Superior temporal gyrus (tissue), 1 donor: ENCODE measurements at regions not wholly inside any gene's neighbourhood (a gene's known extent, or its start where the extent isn't known, plus 50 kb on each side); places are given as distances from the start of the nearest gene placed in this dataset.

ENCODE experiments used
- DNase-seq: peaks from one replicate; pipeline ENCODE4 v3.0.0-alpha.2; 2016; ENCODE audit errors: extremely low spot score

DNA sequence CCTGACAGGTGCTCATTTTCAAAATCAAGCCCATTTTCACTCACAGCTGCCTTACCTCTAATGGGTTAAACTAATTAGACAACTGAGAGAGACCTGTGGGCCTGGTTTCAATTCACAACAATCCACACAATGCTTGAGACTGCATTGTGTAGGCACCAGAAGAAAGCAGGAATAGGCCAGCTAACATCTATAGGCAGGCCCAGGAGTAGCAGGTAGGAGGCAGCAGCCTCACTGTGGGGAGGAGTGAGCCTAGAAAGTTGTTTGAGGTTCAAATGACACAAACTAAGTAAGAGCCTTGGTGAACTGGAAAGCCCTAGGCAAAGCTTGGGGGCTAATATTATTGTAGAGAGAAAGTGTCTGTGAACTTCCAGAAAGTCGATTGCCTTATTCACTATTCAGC is 289.5 kb upstream of the CCDC196 start:
- no peak for DNase-seq

DNA sequence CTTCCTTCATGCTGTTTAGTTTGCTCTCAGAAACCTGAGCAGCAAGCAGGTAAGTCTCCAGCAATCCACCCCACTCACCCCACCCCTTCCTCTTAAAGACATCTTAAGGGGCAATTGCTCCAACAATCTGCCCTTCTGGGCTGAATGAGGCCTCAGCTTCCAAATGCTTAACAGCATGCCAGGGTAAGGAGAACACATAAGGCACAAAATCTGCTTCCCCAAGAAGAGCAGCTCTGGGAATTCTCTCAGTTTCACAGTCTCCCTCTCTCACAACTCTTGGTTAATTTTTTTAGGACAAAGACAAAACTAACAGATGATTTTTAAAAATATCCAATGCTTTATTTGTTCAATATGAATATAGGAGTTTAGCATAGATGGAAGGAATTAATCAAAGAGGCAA is 288.9 kb upstream of the CCDC196 start:
- no peak for DNase-seq

GRCh38 chr14:66206554-66206953 is 279.6 kb upstream of the CCDC196 start:
- DNase-seq, result no peak

- no peak for DNase-seq
Observed at GRCh38 chr14:66216763-66217162, 269.4 kb upstream of the CCDC196 start.

- no peak for DNase-seq
Observed at GRCh38 chr14:66219886-66220285, 266.3 kb upstream of the CCDC196 start.

DNA sequence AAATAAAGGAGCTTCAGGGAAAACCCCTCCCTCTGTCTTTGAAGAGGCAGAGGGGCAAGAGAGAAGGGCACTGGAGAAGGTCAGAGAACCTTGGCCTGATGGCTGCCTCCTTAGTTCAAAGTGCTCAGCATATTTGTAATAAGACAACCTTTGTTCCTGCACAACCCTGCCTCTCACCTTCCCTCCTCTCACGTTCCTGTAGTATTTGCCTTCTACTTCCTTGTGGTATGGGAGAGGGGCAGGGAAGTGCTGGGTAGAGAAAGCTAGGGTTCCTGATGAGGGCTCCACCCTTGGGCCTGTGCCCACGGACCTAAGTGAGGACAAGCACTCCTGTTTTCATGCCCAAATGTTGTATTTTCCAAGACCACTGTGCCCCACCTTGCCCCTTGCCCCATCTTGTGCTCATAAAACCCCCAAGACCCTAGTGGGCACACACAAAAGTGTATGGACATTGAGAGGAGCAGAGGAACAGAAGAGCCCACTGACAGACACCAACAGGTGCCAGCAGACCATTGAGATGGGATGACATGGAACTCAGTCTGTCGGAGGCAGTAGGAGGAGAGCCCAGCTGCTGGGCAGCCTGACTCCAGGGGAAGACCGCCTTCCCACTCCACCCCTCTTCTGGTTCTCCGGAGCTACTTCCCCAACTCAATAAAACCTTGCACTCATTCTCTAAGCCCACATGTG is 261.5 kb upstream of the CCDC196 start:
- DNase-seq, result no peak

- no peak for DNase-seq
Observed at GRCh38 chr14:66225337-66225736, 260.8 kb upstream of the CCDC196 start.

GRCh38 chr14:66228267-66228970 is 257.8 kb upstream of the CCDC196 start:
- no peak for DNase-seq

DNA sequence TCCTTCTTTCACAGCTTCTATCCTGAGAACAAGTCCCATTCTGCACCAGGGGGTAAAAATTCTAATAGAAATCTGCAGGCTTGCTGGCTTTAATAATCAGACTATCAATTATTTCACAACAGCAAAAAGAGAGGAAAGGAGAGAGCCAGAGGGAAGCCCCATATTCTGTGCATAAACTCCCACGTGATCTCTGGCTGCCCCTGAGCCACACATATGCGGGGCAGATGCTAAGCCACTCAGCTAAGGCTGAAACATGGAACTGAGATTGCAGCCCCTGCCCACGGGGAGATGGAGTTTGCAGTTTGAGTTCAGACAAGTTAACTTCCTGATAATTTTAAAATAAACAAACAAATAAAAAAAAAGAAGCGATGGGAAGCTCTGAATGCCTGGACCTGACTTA is 254.4 kb upstream of the CCDC196 start:
- DNase-seq, result no peak

GRCh38 chr14:66233591-66233990 is 252.6 kb upstream of the CCDC196 start:
- DNase-seq, result no peak

GRCh38 chr14:66234411-66234810 is 251.8 kb upstream of the CCDC196 start:
- no peak for DNase-seq

GRCh38 chr14:66237741-66238140 is 248.4 kb upstream of the CCDC196 start:
- DNase-seq, result no peak

DNA sequence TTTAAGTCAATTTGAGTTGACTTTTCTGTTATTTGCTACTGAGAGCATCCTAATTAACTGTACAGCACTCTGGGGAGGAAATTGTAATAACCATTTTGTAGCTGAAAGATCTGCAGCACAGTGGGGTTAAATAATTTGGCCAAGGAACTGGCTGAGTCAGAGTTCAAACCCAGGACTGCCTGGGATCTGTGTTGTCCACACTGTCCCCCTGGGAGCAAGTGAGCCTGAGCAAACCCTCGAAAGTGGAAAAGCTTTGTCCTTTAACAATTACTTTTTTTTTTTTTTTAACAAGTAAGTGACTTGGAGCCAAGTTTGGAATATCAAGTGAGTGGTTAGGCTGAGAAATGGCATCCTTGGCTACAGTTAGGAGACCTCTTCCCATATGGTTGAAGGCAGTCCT is 247.2 kb upstream of the CCDC196 start:
- no peak for DNase-seq

DNA sequence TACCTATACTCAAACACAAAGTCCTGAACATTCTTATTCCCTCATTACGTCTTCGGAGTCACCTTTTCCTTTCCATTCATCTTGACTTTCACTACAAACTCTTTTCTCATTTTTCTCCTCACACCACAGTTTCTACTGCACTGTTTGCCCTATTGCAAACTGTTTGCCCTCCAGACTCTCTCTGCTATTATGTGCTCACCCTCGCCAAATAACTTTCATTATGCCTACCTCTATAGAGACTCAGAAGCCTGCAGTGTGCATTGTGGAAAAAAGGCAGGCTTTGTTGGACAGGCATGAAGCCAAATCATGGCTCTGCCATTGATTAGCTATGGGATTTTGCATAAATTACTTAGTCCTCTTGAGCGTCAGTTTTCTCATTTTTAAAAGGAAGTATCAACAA is 246.6 kb upstream of the CCDC196 start:
- no peak for DNase-seq

DNA sequence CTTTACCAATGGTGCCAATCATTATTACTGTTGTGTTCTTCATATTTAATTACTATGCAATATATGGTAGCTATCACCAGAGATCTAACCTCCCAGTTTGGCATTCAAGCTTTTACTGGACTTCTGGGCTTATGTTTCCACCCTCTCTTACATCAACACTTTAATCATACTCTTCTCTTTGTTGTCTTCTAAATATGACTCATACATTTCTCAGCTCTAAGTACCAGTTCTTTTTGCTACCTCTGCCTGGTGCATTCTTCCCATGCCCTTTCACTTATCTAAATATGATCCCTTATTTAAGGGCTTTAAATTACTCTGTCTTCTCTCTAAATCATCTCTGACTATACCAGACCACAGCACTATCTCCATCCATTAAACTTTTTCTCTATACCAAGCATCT is 246.1 kb upstream of the CCDC196 start:
- DNase-seq, result no peak

- peak; percentile 11 for DNase-seq
Observed at GRCh38 chr14:66242001-66242400, 244.2 kb upstream of the CCDC196 start.

DNA sequence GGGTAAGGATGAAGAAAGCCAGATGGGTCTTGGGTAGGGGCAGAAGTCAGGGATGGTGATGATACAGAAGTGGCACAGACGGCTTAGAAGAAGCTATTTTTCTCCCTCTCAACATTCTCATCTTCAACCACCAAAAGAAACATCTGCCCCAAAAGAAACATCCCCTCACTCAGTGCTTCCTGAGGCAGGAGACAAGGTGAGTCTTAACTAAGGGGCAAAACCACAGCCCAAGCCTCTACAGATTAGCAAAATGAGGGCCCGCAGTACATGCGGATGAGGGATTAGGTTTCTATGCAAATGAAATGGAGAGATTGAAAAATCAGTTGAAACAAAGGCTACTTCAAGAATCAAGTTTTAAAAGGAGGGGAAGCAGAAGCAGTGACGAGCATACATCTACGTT is 241.3 kb upstream of the CCDC196 start:
- DNase-seq, result no peak

GRCh38 chr14:66247662-66248193 is 238.4 kb upstream of the CCDC196 start:
- DNase-seq, result no peak

DNA sequence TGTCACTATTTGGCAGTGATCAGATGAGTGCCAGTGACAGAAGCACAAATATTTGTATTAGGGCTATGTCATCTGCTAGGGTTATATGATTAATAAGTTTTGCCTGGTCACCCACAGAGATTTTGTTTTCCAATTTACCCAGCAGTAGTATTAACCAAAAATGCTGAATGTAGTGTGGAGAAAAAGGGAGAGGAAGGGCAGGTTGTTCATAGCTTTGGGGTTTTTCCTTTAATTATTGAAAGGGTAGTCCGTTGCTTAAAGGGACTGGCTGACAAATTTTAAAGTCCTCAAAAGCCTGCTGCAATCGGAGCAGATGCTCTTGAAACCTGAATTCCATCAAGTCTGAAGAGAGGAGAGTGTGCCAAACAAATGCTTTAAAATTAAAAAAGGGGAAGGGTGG is 237.9 kb upstream of the CCDC196 start:
- no peak for DNase-seq

- no peak for DNase-seq
Observed at GRCh38 chr14:66249544-66249943, 236.6 kb upstream of the CCDC196 start.

GRCh38 chr14:66254038-66254437 is 232.1 kb upstream of the CCDC196 start:
- no peak for DNase-seq

GRCh38 chr14:66268802-66269334 is 217.3 kb upstream of the CCDC196 start:
- DNase-seq, result no peak

GRCh38 chr14:66272221-66272620 is 213.9 kb upstream of the CCDC196 start:
- no peak for DNase-seq
